Kidney capillary endothelial cell (primary cell): ENCODE measurements at regions not wholly inside any gene's neighbourhood (a gene's known extent, or its start where the extent isn't known, plus 50 kb on each side); places are given as distances from the start of the nearest gene placed in this dataset.

Experiments
- DNase-seq: peaks from one replicate; pipeline ENCODE4 v3.0.0-alpha.2; 2018; ENCODE audit warnings: low spot score

- no peak for DNase-seq
Observed at GRCh38 chr6:132096245-132096644, 145.1 kb upstream of the CCN2 start.

- no peak for DNase-seq
Observed at GRCh38 chr6:132089173-132089572, 138.0 kb upstream of the CCN2 start.

GRCh38 chr6:132088150-132088549, 137.0 kb upstream of the CCN2 start:
- DNase-seq: no peak

- DNase-seq: no peak
Observed at GRCh38 chr6:132087391-132087790, 136.2 kb upstream of the CCN2 start.

GRCh38 chr6:132085731-132086130, 134.6 kb upstream of the CCN2 start:
- DNase-seq: no peak

GRCh38 chr6:132084811-132085509, 133.8 kb upstream of the CCN2 start:
- peak; percentile 94 for DNase-seq

- no peak for DNase-seq
Observed at GRCh38 chr6:132082421-132082820, 131.2 kb upstream of the CCN2 start.

- no peak for DNase-seq
Observed at GRCh38 chr6:132081338-132081737, 130.2 kb upstream of the CCN2 start.

GRCh38 chr6:132079286-132079685, 128.1 kb upstream of the CCN2 start:
- DNase-seq: no peak

- DNase-seq: no peak
Observed at GRCh38 chr6:132076452-132076851, 125.3 kb upstream of the CCN2 start.

- no peak for DNase-seq
Observed at GRCh38 chr6:132072831-132073230, 121.7 kb upstream of the CCN2 start.

GRCh38 chr6:132072271-132072670, 121.1 kb upstream of the CCN2 start:
- no peak for DNase-seq

- DNase-seq: no peak
Observed at GRCh38 chr6:132070356-132070755, 119.2 kb upstream of the CCN2 start.

GRCh38 chr6:132068766-132069165, 117.6 kb upstream of the CCN2 start:
- no peak for DNase-seq

GRCh38 chr6:132067286-132067685, 116.1 kb upstream of the CCN2 start:
- no peak for DNase-seq

GRCh38 chr6:132065556-132065955, 114.4 kb upstream of the CCN2 start:
- DNase-seq: no peak

GRCh38 chr6:132063738-132064137, 112.6 kb upstream of the CCN2 start:
- peak; percentile 99 for DNase-seq

GRCh38 chr6:132063204-132063603, 112.0 kb upstream of the CCN2 start:
- peak; percentile 53 for DNase-seq

GRCh38 chr6:132062626-132063025, 111.5 kb upstream of the CCN2 start:
- DNase-seq: no peak

- DNase-seq: no peak
Observed at GRCh38 chr6:132061381-132061780, 110.2 kb upstream of the CCN2 start.

GRCh38 chr6:132060591-132060990, 109.4 kb upstream of the CCN2 start:
- peak; percentile 57 for DNase-seq

- no peak for DNase-seq
Observed at GRCh38 chr6:132058975-132059374, 107.8 kb upstream of the CCN2 start.

GRCh38 chr6:132054525-132054924, 103.4 kb upstream of the CCN2 start:
- no peak for DNase-seq

GRCh38 chr6:132053511-132053910, 102.3 kb upstream of the CCN2 start:
- DNase-seq: no peak
